Mesodermal cell (in vitro differentiated cells): ENCODE measurements at regions not wholly inside any gene's neighbourhood (a gene's known extent, or its start where the extent isn't known, plus 50 kb on each side); places are given as distances from the start of the nearest gene placed in this dataset.

Experiments used
- H3K27ac ChIP-seq: 2 replicates; pipeline ENCODE4 v1.7.0; 2013; ENCODE audit warnings: mild to moderate bottlenecking, low read depth, low read length, moderate library complexity; ENCODE audit not compliant: severe bottlenecking
- H3K36me3 ChIP-seq: 2 replicates; pipeline ENCODE4 v1.7.1; 2013; ENCODE audit warnings: mild to moderate bottlenecking, low read length, moderate library complexity; ENCODE audit not compliant: control insufficient read depth, insufficient read depth
- H3K4me1 ChIP-seq: one replicate; pipeline ENCODE4 v1.7.1; 2013; ENCODE audit warnings: mild to moderate bottlenecking, low read length; ENCODE audit not compliant: insufficient read depth, control insufficient read depth, poor library complexity, severe bottlenecking
- H3K4me3 ChIP-seq: 2 replicates; pipeline ENCODE4 v1.7.0; 2013; ENCODE audit warnings: low read length, control low read depth, mild to moderate bottlenecking; ENCODE audit not compliant: insufficient read depth, poor library complexity, severe bottlenecking; ENCODE audit errors: extremely low read depth
- H3K9me3 ChIP-seq: 2 replicates; pipeline ENCODE4 v1.7.1; 2013; ENCODE audit warnings: mild to moderate bottlenecking, low read length, moderate library complexity; ENCODE audit not compliant: control insufficient read depth
- WGBS, 2 experiments: methylation state at CpG; one replicate each; pipeline ENCODE4 v1.1.5; 2013; ENCODE audit warnings: missing lambda C conversion rate in 2 of 2; ENCODE audit not compliant: insufficient coverage in 2 of 2; 5-methylcytosine and 5-hydroxymethylcytosine counted together

DNA sequence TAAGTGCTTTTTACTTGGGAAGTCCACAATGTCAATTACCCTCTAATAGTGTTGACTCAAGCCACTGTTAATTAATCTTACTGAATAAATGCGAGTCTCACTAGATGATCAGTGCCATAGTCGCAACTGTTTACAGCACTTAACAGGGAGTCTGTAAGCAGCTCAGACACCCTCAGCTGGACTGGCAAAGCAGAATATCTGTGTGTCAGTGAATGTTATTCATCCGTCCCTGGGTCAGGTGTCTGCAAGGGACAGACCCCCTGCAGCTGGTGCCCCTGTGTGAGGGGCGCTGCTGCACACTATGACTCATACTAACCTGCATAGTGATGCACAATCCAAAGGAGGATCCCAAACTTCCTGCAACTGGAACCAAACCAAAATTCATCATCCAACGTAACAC, 306.5 kb downstream of the HHIPL2 start:
- no peaks in the 10 kb centered on the region for H3K9me3 ChIP-seq
- H3K4me1 ChIP-seq = no peaks in the 10 kb centered on the region
- H3K36me3 ChIP-seq = no peaks in the 10 kb centered on the region
- 89 to 94% methylated on average over 3 to 4 of the region's 5 CpGs for WGBS, 2 experiments
- no peak overlapping the region for H3K27ac ChIP-seq
- no peak overlapping the region for H3K4me3 ChIP-seq

DNA sequence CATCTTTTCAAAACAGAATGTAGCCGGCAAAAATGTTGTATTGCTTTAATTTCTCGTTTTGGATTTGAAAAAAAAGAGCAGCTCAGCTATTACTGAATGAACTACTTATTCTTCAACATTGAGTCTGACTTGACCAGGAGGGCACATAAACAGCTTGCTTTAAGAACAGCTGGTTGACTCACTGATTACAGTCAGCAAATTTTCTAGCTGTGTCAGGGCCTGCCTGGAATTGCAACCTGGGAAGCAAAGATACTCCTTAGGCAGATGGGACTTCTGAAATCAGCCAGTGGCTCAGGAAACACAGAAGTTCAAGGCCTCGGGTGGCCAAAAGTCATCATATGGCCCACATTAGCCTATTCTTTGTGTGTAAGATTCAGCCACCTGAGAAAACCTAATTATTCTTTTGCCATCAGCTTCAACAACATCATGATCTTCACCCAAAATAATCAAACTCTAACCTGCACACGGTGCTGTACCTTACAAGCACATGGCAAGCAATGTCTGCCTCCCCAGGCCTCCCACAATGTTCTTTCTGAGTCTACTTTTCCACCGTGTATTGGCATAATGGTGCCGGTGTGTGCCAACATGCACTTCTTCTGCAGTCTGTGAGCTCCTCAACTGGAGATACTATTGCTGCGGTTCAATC, 307.2 kb downstream of the HHIPL2 start:
- Histone ChIP-seq H3K4me1 (no peaks in the 10 kb centered on the region), H3K4me3 (no peak overlapping the region), H3K36me3 (no peaks in the 10 kb centered on the region), H3K9me3 (no peaks in the 10 kb centered on the region), H3K27ac (no peak overlapping the region)
- WGBS, 2 experiments = 84 to 95% methylated on average over 4 to 5 of the region's 7 CpGs

DNA sequence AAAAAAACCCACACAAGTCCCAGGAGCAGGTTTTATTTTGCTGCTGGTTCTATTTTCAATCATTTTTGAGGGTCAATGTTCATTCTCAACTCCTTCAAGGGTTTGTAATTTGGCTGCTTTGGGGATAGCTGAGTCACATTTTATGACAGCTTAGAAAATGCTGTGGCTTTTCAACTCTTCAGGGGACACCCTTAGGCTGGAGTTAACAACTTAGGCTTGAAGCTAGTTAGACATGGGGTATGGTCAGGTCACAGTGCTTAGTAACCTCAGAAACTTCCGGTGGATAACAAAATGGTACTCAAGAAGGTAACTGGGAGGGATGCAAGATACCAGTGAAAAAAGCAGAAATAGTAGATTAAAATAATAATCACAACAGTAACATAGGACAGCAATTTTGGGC, 308.8 kb downstream of the HHIPL2 start:
- Histone ChIP-seq H3K36me3 (no peaks in the 10 kb centered on the region), H3K4me3 (no peak overlapping the region), H3K4me1 (no peaks in the 10 kb centered on the region), H3K9me3 (no peaks in the 10 kb centered on the region), H3K27ac (no peak overlapping the region)
- 80 to 100% methylated on average over 1 of the region's 1 CpG for WGBS, 2 experiments

DNA sequence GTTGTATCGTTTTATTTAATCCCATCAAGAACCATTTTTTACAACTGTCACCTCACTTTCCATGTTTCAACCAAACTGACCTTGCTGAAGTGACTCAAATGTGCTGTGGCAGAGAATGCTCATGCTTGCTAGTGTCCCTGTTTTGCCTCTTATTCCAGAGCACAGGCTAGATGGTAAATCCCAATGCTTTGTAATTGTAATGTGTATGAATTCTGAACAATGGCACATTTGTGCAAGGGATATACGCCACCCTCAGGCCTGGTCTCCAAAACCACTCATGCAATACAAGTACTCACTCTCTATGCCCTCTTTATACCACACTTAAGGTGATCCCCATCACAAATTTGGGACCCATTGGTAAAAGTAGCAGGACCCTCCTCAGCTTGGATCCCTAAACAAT, 313.6 kb downstream of the HHIPL2 start:
- H3K4me1 ChIP-seq = no peaks in the 10 kb centered on the region
- no peak overlapping the region for H3K4me3 ChIP-seq
- 100% methylated on average over 1 of the region's 2 CpGs for WGBS, 2 experiments
- no peaks in the 10 kb centered on the region for H3K9me3 ChIP-seq
- H3K36me3 ChIP-seq = no peaks in the 10 kb centered on the region
- no peak overlapping the region for H3K27ac ChIP-seq

DNA sequence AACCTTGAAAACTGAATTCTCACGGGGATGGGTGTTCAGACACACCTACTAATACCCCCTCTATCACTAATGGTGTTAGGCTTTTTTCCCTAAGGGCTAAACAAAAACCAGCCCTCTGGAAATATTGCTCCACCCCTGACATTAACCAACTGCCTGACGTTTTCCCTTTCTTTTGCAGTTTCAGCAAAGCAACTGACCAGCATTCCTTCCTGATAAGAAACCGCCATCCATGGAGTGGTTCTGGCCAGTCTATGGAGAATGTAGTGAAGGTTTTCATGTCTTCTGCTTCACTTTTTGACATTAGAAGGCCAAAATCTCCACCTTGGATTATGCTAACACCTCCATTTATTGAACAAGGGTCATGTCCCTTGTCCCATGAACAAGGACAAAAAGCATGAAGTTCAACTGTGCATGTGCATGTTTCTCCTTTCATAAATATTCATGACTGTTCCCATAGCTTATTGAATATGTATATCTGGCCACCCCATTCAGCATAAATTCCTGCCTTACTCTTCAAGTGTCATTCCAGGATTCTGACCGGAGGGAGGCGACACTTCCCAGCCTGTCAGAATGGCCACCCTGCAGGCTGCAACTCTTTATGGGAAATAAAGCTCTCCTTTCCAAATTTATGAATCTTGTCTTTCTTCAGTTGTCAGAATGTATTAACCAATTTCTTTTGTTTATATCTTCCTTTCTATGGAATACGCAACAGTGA, 314.3 kb downstream of the HHIPL2 start:
- H3K9me3 ChIP-seq = no peaks in the 10 kb centered on the region
- no peaks in the 10 kb centered on the region for H3K4me1 ChIP-seq
- H3K27ac ChIP-seq = no peak overlapping the region
- no peak overlapping the region for H3K4me3 ChIP-seq
- 62 to 78% methylated on average over 2 to 3 of the region's 6 CpGs for WGBS, 2 experiments
- H3K36me3 ChIP-seq = no peaks in the 10 kb centered on the region

DNA sequence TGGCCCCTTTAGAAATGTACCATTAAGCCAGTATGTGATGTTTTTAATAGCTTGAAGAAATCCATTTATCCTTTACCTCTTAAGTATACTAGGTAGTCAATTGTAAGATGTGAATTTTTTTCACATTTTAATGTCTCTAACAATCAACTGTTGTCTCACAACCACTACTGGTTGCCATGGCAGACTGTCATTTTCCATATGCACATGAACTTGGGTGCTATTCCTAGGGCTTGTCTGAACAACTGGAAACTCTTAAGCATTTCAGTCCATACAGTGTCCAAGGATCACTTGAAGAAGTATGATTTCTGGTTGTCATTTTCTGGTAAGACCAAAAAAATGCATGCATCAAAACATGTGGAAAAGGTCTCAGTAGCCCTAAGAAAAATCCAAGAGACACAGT, 315.1 kb downstream of the HHIPL2 start:
- Histone ChIP-seq H3K4me1 (no peaks in the 10 kb centered on the region), H3K4me3 (no peak overlapping the region), H3K9me3 (no peaks in the 10 kb centered on the region), H3K27ac (no peak overlapping the region), H3K36me3 (no peaks in the 10 kb centered on the region)

DNA sequence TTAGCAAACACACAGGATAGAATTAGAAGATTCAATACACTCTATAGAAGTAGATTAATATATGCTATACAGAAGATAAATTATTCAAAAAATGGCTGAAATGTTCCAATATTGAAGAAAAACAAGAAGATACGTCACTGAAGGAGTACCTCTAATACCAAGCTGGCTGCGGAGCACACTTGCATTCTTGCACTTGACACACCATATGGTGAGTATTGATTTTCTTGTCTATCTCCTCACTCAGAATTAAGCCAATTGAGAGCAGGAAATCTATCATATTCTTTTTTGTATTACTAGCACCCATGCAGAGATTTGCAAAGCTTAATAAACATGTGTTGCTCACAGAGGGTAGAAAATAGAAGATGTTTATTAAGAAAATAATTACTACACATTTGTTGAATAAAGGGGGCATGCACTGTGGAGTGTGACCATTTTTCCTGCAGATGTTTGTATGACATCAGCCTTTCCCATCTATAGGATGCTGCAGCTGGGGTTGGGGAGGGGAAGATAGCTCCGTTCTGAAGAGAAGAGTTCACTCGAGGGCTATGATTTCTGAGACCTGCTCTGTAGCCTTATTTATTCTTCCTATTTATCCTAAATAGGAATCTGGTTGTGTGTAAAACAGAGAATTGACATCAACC, 318.1 kb downstream of the HHIPL2 start:
- Histone ChIP-seq H3K4me3 (no peak overlapping the region), H3K36me3 (no peaks in the 10 kb centered on the region), H3K9me3 (no peaks in the 10 kb centered on the region), H3K27ac (no peak overlapping the region), H3K4me1 (no peaks in the 10 kb centered on the region)
- WGBS, 2 experiments = 100% methylated on average over 1 of the region's 4 CpGs; no CpG with 5 or more reads in 1 of the 2 experiments

DNA sequence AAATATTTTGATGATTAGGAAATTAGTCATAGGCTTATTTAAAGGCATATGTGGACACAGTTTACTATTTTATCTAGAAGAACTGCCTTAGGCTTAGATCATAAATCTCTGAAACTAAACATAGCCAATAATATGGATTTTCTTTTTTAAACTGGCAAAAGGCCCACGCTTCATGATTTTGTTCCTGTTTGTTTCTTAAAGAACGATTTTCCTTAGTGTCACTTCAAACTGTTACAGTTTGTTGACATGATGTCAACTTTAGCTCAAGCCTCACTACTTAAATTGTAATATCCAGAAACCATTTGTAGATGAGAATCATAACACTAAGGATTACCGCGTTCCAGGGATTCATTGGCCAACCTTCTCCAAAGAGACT, 322.6 kb downstream of the HHIPL2 start:
- H3K4me1 ChIP-seq = no peaks in the 10 kb centered on the region
- 100% methylated on average over 2 to 3 of the region's 4 CpGs for WGBS, 2 experiments

DNA sequence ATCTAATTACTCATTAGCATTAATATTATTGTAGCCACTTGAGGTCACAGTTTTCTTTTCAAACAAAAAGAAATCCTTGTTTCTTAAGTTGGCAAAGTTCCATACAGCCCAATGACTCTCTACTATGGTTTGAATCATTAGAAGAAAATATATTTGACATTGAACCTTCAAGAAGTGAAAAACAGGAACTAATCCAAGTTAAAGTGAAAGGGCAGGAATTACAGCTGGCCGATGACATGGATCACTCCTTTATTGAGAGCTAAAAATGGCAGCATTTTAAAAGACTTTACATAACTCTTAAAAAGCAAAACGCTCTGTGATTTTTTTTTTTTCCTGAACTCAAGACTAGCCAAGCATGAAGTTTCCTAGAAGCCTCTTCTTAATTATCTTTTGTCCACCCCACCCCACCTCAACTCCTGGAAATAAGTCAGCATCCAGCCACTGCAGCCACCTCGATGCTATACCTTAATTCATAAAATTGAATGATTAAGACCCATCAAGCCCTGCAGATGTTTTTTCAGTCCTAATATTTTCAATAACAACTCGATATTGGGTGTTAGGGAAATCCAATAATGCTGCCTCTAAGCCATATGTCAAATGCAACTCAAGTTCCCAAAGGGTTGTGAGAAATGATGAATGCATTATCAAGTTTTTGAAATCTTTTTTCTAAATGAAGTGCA, 323.1 kb downstream of the HHIPL2 start:
- H3K9me3 ChIP-seq = peaks cover 11% of the 10 kb centered on the region
- no peaks in the 10 kb centered on the region for H3K36me3 ChIP-seq
- no peaks in the 10 kb centered on the region for H3K4me1 ChIP-seq
- 95% methylated on average over 2 of the region's 4 CpGs; no CpG with 5 or more reads in 1 of the 2 experiments for WGBS, 2 experiments
- H3K4me3 ChIP-seq = no peak overlapping the region
- H3K27ac ChIP-seq = no peak overlapping the region

More for the DNA sequence above, 322.6 kb downstream of the HHIPL2 start:
- Histone ChIP-seq H3K36me3 (no peaks in the 10 kb centered on the region), H3K9me3 (peaks cover 11% of the 10 kb centered on the region), H3K4me3 (no peak overlapping the region), H3K27ac (no peak overlapping the region)

DNA sequence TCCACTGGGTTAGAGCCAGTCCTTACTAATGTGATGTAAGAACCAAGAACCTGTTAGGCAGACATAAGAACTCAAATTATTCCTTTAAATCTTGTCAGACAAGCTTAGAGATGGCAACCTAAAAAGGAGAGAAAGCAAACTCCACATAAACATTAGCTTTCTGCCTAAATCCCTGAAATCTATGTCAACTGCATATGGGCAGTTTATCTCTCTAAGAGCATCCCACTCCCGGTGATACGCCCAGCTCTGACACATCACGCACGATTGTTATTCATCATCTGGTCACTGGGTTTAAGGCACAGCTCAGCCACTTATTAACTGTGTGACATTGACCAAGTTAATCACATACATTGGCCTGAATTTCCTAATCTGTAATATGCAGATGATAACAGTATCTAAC, 323.7 kb downstream of the HHIPL2 start:
- H3K27ac ChIP-seq = no peak overlapping the region
- H3K36me3 ChIP-seq = no peaks in the 10 kb centered on the region
- WGBS, 2 experiments = 82 to 89% methylated on average over 4 of the region's 4 CpGs
- H3K4me3 ChIP-seq = no peak overlapping the region
- peaks cover 11% of the 10 kb centered on the region for H3K9me3 ChIP-seq
- no peaks in the 10 kb centered on the region for H3K4me1 ChIP-seq
